ENCODE measurements at regions not wholly inside any gene's neighbourhood (a gene's known extent, or its start where the extent isn't known, plus 50 kb on each side); places are given as distances from the start of the nearest gene placed in this dataset.

GRCh38 chr15:91609231-91609630 lies 244.3 kb upstream of the SLCO3A1 start:
- 52 to 55% methylated on average over 8 of the region's 8 CpGs for WGBS, 2 experiments (ENCODE audit: low coverage in 1 of 2, low lambda C conversion rate in 2 of 2, missing lambda C conversion rate in 2 of 2)
- H3K9me2 ChIP-seq (ENCODE audit: insufficient read depth): no peaks in the 10 kb centered on the region

GRCh38 chr15:91609966-91610365 lies 243.5 kb upstream of the SLCO3A1 start:
- no peaks in the 10 kb centered on the region for H3K79me2 ChIP-seq (ENCODE audit: insufficient read depth)
- H3K9ac ChIP-seq: no peak overlapping the region
- 0 out of 2 replicates have a peak, but pooled peaks cover 11% of the 10 kb centered on the region for H3K27me3 ChIP-seq (replicated peaks; ENCODE audit: insufficient read depth)
- H3K9me2 ChIP-seq (ENCODE audit: insufficient read depth): no peaks in the 10 kb centered on the region
- H3F3A ChIP-seq (ENCODE audit: insufficient read depth): no peaks in the 10 kb centered on the region
- no peaks in the 10 kb centered on the region for H3K36me3 ChIP-seq (ENCODE audit: low read depth)
- H3K9me3 ChIP-seq (ENCODE audit: low read depth): no peaks in the 10 kb centered on the region
- no peak overlapping the region for H3K4me2 ChIP-seq (ENCODE audit: unreplicated experiment)
- 30 to 41% methylated on average over 12 of the region's 12 CpGs for WGBS, 2 experiments (ENCODE audit: low coverage in 1 of 2, low lambda C conversion rate in 2 of 2, missing lambda C conversion rate in 2 of 2)
- no peak overlapping the region for H3K4me3 ChIP-seq
- TF ChIP-seq EZH2 (IDR thresholded peaks at IDR 0.05; ENCODE audit: insufficient read depth, poor library complexity, severe bottlenecking): no peak
- TF ChIP-seq EZH2phosphoT487 (IDR thresholded peaks at IDR 0.05; ENCODE audit: insufficient read depth, low read depth): no peak
- no peaks in the 10 kb centered on the region for H4K20me1 ChIP-seq (ENCODE audit: insufficient read depth)
- in situ Hi-C loops (cut with MboI): no loop called here
- DNase-seq: no peak
- no peak overlapping the region for H2AFZ ChIP-seq
- H3K27ac ChIP-seq: no peak overlapping the region
- H3K4me1 ChIP-seq (ENCODE audit: insufficient read depth): no peaks in the 10 kb centered on the region

More at GRCh38 chr15:91609231-91609630, 244.3 kb upstream of the SLCO3A1 start:
- Histone ChIP-seq H3K4me2 (ENCODE audit: unreplicated experiment) (no peak overlapping the region), H3K27me3 (replicated peaks; ENCODE audit: insufficient read depth) (peaks cover 11% of the 10 kb centered on the region; the same call in 1 of the 2 replicates), H3K9me3 (ENCODE audit: low read depth) (no peaks in the 10 kb centered on the region), H3K4me3 (no peak overlapping the region), H2AFZ (no peak overlapping the region), H3K36me3 (ENCODE audit: low read depth) (no peaks in the 10 kb centered on the region), H3K79me2 (ENCODE audit: insufficient read depth) (no peaks in the 10 kb centered on the region), H3K9ac (no peak overlapping the region), H4K20me1 (ENCODE audit: insufficient read depth) (no peaks in the 10 kb centered on the region), H3K27ac (no peak overlapping the region), H3K4me1 (ENCODE audit: insufficient read depth) (no peaks in the 10 kb centered on the region), H3F3A (ENCODE audit: insufficient read depth) (no peaks in the 10 kb centered on the region)
- DNase-seq: no peak
- in situ Hi-C loops (cut with MboI): no loop called here
- TF ChIP-seq EZH2phosphoT487 (IDR thresholded peaks at IDR 0.05; ENCODE audit: insufficient read depth, low read depth): no peak
- no peak for TF ChIP-seq EZH2 (IDR thresholded peaks at IDR 0.05; ENCODE audit: insufficient read depth, poor library complexity, severe bottlenecking)

DNA sequence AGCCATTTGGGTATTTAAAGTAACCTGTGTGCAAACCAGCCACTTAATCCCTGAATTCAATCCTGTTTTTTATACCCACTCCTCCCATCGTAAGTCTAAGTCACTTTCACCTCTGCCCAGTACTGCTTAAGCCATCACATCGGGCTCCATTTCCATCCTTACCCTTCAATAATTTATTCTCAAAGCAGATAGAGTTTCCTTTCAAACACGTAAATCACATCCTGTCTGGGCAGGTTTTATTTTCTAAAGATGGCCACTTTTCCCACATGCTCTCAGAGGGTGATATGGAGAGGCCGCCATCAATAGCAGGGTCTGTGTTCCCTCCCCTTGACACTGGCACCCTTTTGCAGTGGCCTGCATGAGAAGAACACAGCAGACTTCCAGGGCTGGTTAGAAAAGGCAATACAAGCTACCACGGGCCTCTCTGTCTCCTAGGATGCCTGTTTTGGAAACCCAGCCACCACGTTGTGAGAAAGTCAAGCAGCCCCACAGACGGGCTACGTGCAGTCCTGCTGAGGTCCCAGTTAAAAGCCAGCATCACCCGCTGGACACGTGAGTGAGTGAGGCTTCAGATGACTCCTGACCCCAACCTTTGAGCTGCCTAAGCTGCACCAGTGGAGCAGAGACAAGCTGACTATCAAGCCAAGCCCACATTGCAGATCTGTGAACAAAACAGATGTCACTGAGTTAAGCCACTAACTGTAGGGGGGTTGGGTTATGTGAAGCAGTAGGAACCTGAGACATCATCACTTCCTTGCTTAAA lies 241.8 kb upstream of the SLCO3A1 start:
- Histone ChIP-seq H4K20me1 (ENCODE audit: insufficient read depth) (no peaks in the 10 kb centered on the region), H3F3A (ENCODE audit: insufficient read depth) (no peaks in the 10 kb centered on the region), H3K4me1 (ENCODE audit: insufficient read depth) (no peaks in the 10 kb centered on the region), H3K9me2 (ENCODE audit: insufficient read depth) (no peaks in the 10 kb centered on the region), H3K9ac (no peak overlapping the region), H2AFZ (no peak overlapping the region), H3K4me3 (no peak overlapping the region), H3K27ac (no peak overlapping the region), H3K4me2 (ENCODE audit: unreplicated experiment) (no peak overlapping the region), H3K79me2 (ENCODE audit: insufficient read depth) (no peaks in the 10 kb centered on the region), H3K36me3 (ENCODE audit: low read depth) (no peaks in the 10 kb centered on the region), H3K27me3 (replicated peaks; ENCODE audit: insufficient read depth) (0 out of 2 replicates have a peak, but pooled peaks cover 11% of the 10 kb centered on the region), H3K9me3 (ENCODE audit: low read depth) (no peaks in the 10 kb centered on the region)
- 30% methylated on average over 10 of the region's 10 CpGs for WGBS, 2 experiments (ENCODE audit: low coverage in 1 of 2, low lambda C conversion rate in 2 of 2, missing lambda C conversion rate in 2 of 2)
- TF ChIP-seq EZH2 (IDR thresholded peaks at IDR 0.05; ENCODE audit: insufficient read depth, poor library complexity, severe bottlenecking) (no peak), EZH2phosphoT487 (IDR thresholded peaks at IDR 0.05; ENCODE audit: insufficient read depth, low read depth) (no peak)
- DNase-seq: no peak
- in situ Hi-C loops (cut with MboI): no loop called here

- no peak overlapping the region for H3K4me3 ChIP-seq
- in situ Hi-C loops (cut with MboI): no loop called here
- no peaks in the 10 kb centered on the region for H3F3A ChIP-seq (ENCODE audit: insufficient read depth)
- 6 to 14% methylated on average over 4 of the region's 4 CpGs for WGBS, 2 experiments (ENCODE audit: low coverage in 1 of 2, low lambda C conversion rate in 2 of 2, missing lambda C conversion rate in 2 of 2)
- no peaks in the 10 kb centered on the region for H3K79me2 ChIP-seq (ENCODE audit: insufficient read depth)
- no peaks in the 10 kb centered on the region for H3K9me3 ChIP-seq (ENCODE audit: low read depth)
- H3K27me3 ChIP-seq (replicated peaks; ENCODE audit: insufficient read depth): peaks cover 4% of the 10 kb centered on the region; the same call in 1 of the 2 replicates
- no peaks in the 10 kb centered on the region for H3K36me3 ChIP-seq (ENCODE audit: low read depth)
- H3K27ac ChIP-seq: no peak overlapping the region
- no peaks in the 10 kb centered on the region for H4K20me1 ChIP-seq (ENCODE audit: insufficient read depth)
- no peak for DNase-seq
- TF ChIP-seq EZH2 (IDR thresholded peaks at IDR 0.05; ENCODE audit: insufficient read depth, poor library complexity, severe bottlenecking) (no peak), EZH2phosphoT487 (IDR thresholded peaks at IDR 0.05; ENCODE audit: insufficient read depth, low read depth) (no peak)
- H2AFZ ChIP-seq: no peak overlapping the region
- H3K4me2 ChIP-seq (ENCODE audit: unreplicated experiment): no peak overlapping the region
- H3K4me1 ChIP-seq (ENCODE audit: insufficient read depth): no peaks in the 10 kb centered on the region
- no peaks in the 10 kb centered on the region for H3K9me2 ChIP-seq (ENCODE audit: insufficient read depth)
- no peak overlapping the region for H3K9ac ChIP-seq
Observed at GRCh38 chr15:91620229-91620628, 233.3 kb upstream of the SLCO3A1 start.
